C4-2B (cell line): ENCODE measurements at regions not wholly inside any gene's neighbourhood (a gene's known extent, or its start where the extent isn't known, plus 50 kb on each side); places are given as distances from the start of the nearest gene placed in this dataset.

Source experiments
- CTCF ChIP-seq: fragments of 450-650 bp; conservative IDR thresholded peaks from 2 replicates; pipeline ENCODE4 v1.5.1; 2017; ENCODE audit warnings: mild to moderate bottlenecking
- ZFX ChIP-seq: fragments of 450-650 bp; IDR thresholded peaks from 2 replicates; pipeline ENCODE4 v1.6.1; 2017

GRCh38 chr2:107437265-107437664 lies 389.4 kb upstream of the RGPD4 start:
- TF ChIP-seq CTCF: no peak
- no peak for TF ChIP-seq ZFX
